Activated CD4-positive, alpha-beta T cell treated with anti-CD3 and anti-CD28 coated beads for 4 hours (primary cell): ENCODE measurements at regions not wholly inside any gene's neighbourhood (a gene's known extent, or its start where the extent isn't known, plus 50 kb on each side); places are given as distances from the start of the nearest gene placed in this dataset.
"Not testable (repeated sequence)": the region's sequence is repeated elsewhere in the genome, so short reads cannot be mapped to it uniquely, and the experiment has no call there.

Experiments used
- DNase-seq, 2 donors: peaks; one replicate each; pipeline ENCODE4 v3.0.0-alpha.2; 2020

DNA sequence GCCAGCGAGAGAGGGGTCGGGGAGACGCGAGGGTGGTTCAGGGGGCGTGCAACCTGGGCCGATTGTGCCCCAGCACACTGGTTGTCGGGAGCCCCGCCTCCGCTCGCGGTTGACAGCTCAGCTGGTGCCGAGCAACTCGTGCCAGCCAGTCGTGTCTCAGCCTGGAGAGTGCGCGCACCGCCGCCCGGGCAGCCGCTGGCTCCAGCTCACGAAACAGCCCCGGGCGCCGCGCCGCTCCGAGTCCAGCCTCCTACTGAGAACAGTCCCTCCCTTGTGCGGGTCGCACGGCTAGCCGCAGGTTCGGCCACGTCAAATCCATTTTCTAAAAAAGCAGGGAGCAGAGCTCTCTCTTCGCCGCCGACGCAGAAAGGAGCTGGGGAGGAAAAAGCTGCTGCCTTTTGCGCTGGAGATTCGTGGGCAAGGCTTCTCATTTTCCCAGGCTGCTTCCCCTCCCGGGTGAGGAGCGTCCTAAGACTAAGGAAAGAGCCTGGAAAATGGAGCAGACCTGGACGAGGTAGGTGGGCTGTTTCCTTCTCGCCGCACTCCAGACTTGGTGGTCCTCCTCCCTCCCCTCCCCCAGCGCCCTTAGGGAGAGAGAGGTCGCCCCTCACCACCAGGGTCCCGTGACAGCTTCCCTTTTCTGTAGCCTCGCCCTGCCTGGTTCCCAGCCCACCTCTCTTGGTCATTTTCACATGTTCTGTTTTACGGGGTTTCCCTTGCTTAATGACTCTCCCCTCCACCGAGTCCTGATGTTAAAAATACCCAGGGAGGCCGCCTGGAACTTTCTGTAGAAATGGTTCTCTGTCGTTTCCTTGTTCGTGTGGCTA, 56.7 kb upstream of the SEC22B start:
- DNase-seq, result not testable (repeated sequence)

- DNase-seq, result not testable (repeated sequence)
Measured at GRCh38 chr1:120229835-120230234, 53.5 kb upstream of the SEC22B start.
